GM12874 (cell line): ENCODE measurements at regions not wholly inside any gene's neighbourhood (a gene's known extent, or its start where the extent isn't known, plus 50 kb on each side); places are given as distances from the start of the nearest gene placed in this dataset.

Source experiments
- TF ChIP-seq, protein P1 (sequence below): IDR thresholded peaks from 2 replicates; pipeline ENCODE4 v1.5.1; 2011; ENCODE audit warnings: low read depth, mild to moderate bottlenecking, control low read depth, low read length, moderate library complexity; ENCODE audit not compliant: insufficient read depth

DNA sequence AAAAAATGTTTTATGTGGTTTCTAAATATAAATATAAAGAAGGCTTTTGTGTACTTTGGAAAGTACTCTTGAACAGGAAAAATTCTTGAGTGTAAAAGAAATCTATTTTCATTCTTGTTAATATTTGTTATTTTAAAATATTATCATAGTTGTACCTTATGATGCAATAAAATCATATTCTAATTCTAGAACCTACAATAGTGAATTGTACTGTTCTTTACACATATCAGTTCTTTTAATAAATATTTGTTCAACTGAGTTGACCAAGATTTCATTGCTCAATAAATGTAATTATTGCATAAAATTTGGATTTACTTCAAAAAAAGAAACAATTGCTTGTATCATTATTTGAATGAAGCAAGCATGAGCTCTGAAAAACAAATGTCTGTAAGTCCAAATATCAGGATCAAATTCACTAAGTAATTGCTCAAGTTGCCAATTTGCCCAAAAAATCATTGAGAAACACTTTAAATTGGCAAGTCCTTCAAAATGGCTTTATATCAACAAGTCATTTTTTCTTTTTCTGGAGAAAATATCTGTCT is 191.6 kb upstream of the SLC16A7 start:
- TF ChIP-seq, protein P1, sequence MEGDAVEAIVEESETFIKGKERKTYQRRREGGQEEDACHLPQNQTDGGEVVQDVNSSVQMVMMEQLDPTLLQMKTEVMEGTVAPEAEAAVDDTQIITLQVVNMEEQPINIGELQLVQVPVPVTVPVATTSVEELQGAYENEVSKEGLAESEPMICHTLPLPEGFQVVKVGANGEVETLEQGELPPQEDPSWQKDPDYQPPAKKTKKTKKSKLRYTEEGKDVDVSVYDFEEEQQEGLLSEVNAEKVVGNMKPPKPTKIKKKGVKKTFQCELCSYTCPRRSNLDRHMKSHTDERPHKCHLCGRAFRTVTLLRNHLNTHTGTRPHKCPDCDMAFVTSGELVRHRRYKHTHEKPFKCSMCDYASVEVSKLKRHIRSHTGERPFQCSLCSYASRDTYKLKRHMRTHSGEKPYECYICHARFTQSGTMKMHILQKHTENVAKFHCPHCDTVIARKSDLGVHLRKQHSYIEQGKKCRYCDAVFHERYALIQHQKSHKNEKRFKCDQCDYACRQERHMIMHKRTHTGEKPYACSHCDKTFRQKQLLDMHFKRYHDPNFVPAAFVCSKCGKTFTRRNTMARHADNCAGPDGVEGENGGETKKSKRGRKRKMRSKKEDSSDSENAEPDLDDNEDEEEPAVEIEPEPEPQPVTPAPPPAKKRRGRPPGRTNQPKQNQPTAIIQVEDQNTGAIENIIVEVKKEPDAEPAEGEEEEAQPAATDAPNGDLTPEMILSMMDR = no peak

DNA sequence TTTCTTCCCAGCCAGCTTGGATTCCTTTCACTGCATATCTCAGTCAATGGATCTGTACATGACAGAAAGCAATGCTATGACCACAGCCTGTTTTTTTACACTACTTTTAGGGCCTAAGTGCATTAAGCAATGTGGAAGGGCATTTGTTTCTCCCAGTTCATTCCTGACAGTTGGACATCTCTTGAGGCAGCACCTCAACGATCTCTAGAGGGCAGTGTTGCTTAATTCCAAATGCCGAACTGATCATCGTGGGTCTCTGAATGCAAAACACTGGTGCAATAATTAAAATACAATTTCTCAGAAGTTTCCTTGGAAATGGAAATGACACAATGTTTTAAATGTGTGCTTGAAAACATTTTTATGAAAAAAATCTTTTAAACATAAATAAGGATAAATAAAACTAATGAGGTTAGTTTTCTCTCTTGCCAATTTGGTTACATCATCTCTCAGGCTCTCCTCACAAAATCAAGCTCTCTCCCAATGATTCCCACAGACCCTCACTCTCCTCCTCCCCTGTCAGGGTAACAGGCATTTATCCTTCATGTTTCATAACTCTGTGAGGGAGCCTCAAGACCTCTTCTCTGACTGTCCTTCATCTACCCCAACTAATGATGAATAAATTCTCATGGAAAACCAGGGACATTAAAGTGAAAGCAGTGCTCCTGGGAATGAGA is 192.4 kb upstream of the SLC16A7 start:
- TF ChIP-seq, protein P1 = peak; percentile 72

DNA sequence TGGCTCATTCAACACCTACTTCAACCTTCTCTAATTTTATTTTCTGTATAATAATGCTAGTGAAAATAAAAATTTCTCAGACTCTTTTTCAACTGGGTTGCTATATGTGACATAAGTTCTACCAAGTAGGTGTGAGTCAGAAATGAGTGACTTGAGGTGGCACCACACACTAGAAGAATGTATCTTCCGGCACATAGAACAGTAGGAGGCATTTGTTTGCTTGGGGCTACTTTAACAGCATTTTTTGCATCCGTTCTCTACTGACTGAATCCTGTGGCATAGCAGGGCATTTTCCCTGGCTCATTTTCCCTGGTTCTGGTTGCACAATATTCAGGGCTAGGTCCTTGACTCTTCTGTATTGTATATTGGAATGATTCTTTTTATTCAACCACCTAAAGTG is 194.0 kb upstream of the SLC16A7 start:
- TF ChIP-seq, protein P1 = no peak

DNA sequence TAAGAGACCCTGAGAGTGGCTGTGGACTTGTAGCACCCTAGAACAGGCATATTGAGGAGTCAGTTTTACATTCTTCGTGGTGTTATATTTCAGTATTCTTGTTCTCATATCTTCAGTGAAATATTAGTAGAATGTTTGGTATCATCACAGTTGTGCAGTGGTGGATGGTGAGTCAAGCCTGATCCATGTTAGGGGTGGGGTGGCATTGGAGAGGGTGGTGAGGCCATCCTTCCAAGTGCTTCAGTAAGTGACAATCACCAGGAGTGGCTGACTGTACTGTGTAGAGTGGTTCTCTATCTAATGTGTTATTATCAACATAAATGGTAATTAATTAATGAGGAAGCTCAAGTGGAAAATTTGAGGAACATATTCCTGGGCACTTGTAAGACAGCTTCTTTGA is 197.7 kb upstream of the SLC16A7 start:
- TF ChIP-seq, protein P1 = no peak

DNA sequence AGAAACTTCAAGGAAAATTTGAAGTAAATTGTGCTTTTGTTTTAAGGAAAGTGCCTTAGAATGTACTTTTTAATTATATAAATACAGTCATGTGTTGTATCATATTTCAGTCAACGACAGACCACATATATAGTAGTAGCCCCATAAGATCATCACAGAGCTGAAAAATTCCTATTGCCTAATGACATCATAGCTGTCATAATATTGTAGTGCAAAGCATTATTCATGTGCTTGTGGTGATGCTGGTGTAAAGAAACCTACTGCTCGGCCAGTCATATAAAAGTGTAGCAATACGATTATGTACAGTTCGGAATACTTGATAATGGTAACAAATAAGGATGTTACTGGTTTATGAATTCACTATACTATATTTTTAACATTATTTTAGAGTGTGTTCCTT is 198.9 kb upstream of the SLC16A7 start:
- TF ChIP-seq, protein P1 = no peak

DNA sequence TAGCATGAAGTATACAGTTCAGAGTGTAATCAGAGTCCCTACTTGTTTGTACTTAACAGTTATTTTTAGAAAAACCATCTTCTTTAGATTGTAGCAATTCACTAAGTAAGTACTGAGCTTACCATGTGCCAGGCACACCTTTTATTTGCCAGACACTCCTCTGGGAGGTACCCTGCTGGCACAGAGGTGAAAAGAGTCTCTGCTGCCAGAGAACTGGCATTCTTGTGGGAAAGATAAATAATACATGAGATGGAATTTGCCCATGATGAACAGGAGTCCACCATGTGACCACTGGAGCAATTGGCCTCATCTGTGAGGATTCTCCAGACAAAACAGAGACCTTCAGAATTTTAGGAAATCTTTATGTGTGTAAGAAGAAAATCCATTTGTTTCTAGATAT is 199.3 kb upstream of the SLC16A7 start:
- TF ChIP-seq, protein P1 = no peak

DNA sequence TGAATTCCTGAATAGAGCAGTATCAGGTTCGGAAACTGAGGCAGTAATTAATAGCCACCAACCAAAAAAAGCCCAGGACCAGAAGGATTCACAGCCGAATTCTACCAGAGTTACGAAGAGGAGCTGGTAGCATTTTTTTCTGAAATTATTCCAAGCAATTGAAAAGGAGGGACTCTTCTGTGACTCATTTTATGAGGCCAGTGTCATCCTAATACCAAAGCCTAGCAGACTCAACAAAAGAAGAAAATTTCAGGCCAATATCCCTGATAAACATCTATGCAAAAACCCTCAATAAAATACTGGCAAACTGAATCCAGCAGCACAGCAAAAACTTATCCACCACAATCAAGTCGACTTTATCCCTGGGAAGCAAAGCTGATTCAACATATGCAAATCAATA is 202.3 kb upstream of the SLC16A7 start:
- TF ChIP-seq, protein P1 = no peak
